GM12864 (cell line): ENCODE measurements at regions not wholly inside any gene's neighbourhood (a gene's known extent, or its start where the extent isn't known, plus 50 kb on each side); places are given as distances from the start of the nearest gene placed in this dataset.

Source experiments
- DNase-seq: peaks from one replicate; pipeline ENCODE4 v3.0.0-alpha.2; 2011; ENCODE audit warnings: low read depth
- H3K4me3 ChIP-seq: 2 replicates; pipeline ENCODE4 v1.5.1; 2011; ENCODE audit warnings: mild to moderate bottlenecking, low read depth, low read length, control low read depth
- TF ChIP-seq, protein P1 (sequence below): IDR thresholded peaks from 2 replicates; pipeline ENCODE4 v1.5.1; 2011; ENCODE audit warnings: low read depth, mild to moderate bottlenecking, moderate library complexity, low read length, control low read depth, inconsistent platforms; ENCODE audit errors: missing control alignments

DNA sequence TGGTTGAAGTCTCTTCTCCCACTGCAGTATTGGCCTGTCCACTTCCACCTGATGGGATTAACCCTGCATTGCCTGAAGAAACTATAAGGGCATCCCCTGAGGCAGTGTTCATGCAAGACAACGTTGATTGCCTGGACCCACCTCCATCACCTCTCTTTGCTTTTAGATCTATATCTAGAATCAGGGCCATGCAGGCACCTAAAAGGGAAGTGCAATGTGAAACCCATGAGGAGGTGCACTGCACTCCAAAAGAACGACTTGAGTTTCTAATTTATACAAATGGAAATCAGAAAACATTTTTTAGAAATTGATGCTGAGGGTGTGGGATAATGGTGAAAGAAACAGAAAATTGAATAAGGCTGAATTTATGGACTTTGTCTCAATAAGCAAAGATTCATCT lies 694.4 kb downstream of the TRAM1L1 start:
- no peak for DNase-seq
- H3K4me3 ChIP-seq = no peak overlapping the region
- TF ChIP-seq, protein P1, sequence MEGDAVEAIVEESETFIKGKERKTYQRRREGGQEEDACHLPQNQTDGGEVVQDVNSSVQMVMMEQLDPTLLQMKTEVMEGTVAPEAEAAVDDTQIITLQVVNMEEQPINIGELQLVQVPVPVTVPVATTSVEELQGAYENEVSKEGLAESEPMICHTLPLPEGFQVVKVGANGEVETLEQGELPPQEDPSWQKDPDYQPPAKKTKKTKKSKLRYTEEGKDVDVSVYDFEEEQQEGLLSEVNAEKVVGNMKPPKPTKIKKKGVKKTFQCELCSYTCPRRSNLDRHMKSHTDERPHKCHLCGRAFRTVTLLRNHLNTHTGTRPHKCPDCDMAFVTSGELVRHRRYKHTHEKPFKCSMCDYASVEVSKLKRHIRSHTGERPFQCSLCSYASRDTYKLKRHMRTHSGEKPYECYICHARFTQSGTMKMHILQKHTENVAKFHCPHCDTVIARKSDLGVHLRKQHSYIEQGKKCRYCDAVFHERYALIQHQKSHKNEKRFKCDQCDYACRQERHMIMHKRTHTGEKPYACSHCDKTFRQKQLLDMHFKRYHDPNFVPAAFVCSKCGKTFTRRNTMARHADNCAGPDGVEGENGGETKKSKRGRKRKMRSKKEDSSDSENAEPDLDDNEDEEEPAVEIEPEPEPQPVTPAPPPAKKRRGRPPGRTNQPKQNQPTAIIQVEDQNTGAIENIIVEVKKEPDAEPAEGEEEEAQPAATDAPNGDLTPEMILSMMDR = no peak

DNA sequence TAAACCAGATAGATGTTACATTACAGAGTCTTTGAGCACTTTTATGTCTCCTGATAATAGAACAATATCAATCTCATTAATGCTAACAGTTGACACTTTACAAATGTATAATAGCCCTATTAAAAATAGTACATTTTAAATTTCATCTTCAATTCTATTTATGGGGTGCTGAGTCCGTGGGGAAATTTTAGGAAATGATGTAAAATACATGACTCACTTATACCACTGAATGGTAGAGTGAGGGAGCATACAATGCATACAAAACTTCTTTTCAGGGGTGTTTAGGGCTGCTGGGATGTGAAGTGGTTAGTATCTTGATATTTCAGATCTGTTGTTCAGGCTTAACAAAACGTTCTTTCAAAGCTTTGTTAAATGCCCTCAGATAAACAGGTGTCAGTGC lies 696.2 kb downstream of the TRAM1L1 start:
- TF ChIP-seq, protein P1 = no peak
- DNase-seq = no peak
- no peak overlapping the region for H3K4me3 ChIP-seq

DNA sequence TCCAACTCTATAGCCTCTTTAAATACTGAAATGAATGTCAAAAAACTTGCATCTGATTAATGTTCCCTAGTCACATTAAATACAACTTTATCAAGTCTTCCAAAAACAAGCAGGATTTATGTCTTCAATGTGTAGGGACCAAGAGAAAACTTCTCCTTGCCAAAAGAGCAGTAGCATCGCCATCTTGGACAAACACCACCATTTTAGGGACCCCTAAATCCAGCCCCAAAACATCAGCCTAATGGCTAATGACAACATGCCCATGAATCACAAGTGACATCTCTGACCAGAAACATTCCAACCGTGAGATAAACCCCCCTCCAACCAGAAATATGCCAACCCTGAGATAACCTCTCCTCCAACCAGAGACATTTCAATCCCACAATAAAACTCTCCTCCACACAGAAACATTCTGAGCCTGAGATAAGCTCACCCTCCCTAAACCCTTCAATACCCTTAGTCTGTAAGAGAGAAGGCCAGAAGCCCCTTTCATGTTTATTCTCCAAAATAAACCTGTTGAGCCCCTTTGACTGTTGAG lies 697.4 kb downstream of the TRAM1L1 start:
- no peak for DNase-seq
- no peak overlapping the region for H3K4me3 ChIP-seq
- TF ChIP-seq, protein P1 = no peak

DNA sequence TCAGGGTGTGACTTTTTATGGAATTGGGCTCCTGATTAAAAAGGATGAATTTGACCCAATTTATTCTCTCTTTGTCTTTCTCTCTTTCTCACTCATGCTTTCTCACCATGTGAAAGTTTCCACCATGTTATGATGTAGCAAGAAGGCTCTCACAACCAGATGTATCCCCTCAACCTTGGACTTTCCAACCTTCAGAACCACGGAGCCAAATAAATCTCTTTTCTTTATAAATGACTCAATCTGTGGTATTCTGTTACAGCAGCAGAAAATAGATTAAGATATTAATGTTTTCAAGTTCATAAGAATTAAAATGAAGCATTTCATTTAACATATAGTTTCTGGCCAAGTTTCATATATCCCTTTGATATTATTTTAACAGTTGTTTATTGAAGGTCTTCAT lies 698.5 kb downstream of the TRAM1L1 start:
- TF ChIP-seq, protein P1 = no peak
- DNase-seq = no peak
- H3K4me3 ChIP-seq = no peak overlapping the region

DNA sequence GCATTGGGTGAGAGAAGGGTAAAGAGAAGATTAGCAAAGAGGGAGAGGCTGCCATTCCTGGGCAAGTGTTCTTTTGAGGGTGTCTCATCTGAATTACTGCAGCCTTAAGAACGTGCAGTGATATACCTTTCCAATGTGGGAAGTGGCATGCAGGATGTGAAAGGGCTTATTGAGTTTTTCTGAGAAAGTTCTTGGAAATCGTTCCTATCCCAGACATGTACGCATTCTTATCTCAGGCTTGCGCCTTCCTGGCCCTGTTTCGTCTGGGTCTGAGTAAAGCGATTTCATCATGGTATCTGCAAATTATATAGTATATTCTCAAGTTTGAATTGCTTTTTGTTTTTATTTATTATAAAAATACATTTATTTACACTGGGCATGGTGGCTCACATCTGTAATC lies 699.8 kb downstream of the TRAM1L1 start:
- H3K4me3 ChIP-seq = no peak overlapping the region
- DNase-seq = no peak
- TF ChIP-seq, protein P1 = no peak

DNA sequence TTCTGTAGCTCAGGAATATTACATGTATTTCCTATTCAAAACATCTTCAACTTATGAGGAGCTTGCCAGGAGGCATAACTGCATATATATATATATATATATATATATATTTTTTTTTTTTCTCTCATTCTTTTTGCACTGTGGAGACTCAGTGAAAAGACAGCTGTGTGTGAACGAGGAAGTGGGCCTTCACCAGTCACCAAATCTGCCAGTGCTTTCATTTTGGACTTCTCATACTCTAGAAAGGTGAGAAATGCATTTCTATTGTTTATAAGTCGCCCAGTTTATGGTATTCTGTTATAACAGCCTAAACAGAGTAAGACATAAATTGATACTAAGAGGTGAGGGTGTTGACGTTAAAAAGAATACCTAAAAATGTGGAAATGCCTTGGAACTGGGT lies 710.6 kb downstream of the TRAM1L1 start:
- TF ChIP-seq, protein P1 = no peak
- no peak for DNase-seq
- no peak overlapping the region for H3K4me3 ChIP-seq

DNA sequence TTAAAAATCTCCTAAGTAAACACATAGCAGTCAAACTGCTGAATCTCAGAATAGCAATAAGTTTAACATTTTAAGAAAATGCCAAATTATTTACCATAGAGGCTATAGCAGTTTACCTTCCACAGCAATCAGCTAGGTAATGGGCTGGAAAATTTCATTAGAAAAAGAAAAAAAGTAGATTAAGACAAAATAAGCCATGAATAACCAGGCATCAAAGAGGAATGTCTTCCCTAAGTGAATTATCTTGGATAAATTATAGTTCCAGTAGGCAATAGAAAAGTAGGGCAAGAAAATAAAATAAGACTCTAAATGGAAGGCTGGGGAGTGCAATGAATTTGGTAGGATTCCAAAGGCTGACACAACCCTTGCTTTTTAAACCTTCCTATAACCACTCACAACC lies 722.8 kb downstream of the TRAM1L1 start:
- no peak overlapping the region for H3K4me3 ChIP-seq
- DNase-seq = no peak
- TF ChIP-seq, protein P1 = no peak
